Lung (tissue), 11 donors: ENCODE measurements at regions not wholly inside any gene's neighbourhood (a gene's known extent, or its start where the extent isn't known, plus 50 kb on each side); places are given as distances from the start of the nearest gene placed in this dataset.

Source experiments
- ATAC-seq: fragments of 200-7000 bp; cut with Tn5 transposase; one replicate; pipeline ENCODE4 v1.9.1; 2020; ENCODE audit warnings: moderate number of reproducible peaks; ENCODE audit not compliant: insufficient read depth, low FRiP score
- DNase-seq, 3 donors: peaks; one replicate each; pipeline ENCODE4 v3.0.0-alpha.2; 2013 to 2017
- H3K27ac ChIP-seq, 2 donors: one replicate each; pipeline ENCODE4 v1.5.1; 2013; ENCODE audit warnings: mild to moderate bottlenecking in 2 of 2, moderate library complexity in 2 of 2, control low read depth in 1 of 2, inconsistent platforms in 1 of 2, low read depth in 1 of 2, low read length in 1 of 2
- H3K27me3 ChIP-seq, 3 donors: one replicate each; pipeline ENCODE4 v1.5.1; 2013; ENCODE audit warnings: low read length in 2 of 3; ENCODE audit not compliant: control insufficient read depth in 3 of 3, insufficient read depth in 3 of 3
- H3K36me3 ChIP-seq, 4 donors: one replicate each; pipeline ENCODE4 v1.5.1; 2013; ENCODE audit warnings: low read length in 4 of 4, mild to moderate bottlenecking in 1 of 4, moderate library complexity in 1 of 4; ENCODE audit not compliant: control insufficient read depth in 4 of 4, insufficient read depth in 4 of 4
- H3K4me1 ChIP-seq, 5 donors: one replicate each; pipeline ENCODE4 v1.5.1; 2013; ENCODE audit warnings: low read length in 5 of 5, mild to moderate bottlenecking in 2 of 5, moderate library complexity in 1 of 5; ENCODE audit not compliant: control insufficient read depth in 5 of 5, insufficient read depth in 5 of 5
- H3K4me3 ChIP-seq: one replicate; pipeline ENCODE4 v1.5.1; 2013; ENCODE audit warnings: mild to moderate bottlenecking, control low read depth, moderate library complexity
- H3K9ac ChIP-seq, 2 donors: one replicate each; pipeline ENCODE4 v1.5.1; 2013; ENCODE audit warnings: low read length in 2 of 2, control low read depth in 1 of 2; ENCODE audit not compliant: insufficient read depth in 1 of 2
- H3K9me3 ChIP-seq, 4 donors: one replicate each; pipeline ENCODE4 v1.5.1; 2013; ENCODE audit warnings: low read length in 3 of 4, mild to moderate bottlenecking in 1 of 4, moderate library complexity in 1 of 4; ENCODE audit not compliant: control insufficient read depth in 4 of 4, insufficient read depth in 3 of 4
- CTCF ChIP-seq: IDR thresholded peaks from 2 replicates; pipeline ENCODE4 v1.5.1; 2012; ENCODE audit warnings: mild to moderate bottlenecking; ENCODE audit errors: control extremely low read depth, extremely low read depth
- WGBS, 2 donors: extraction: QIAGEN DNeasy Blood & Tissue Kit; methylation state at CpG; one replicate each; pipeline ENCODE4 v1.1.7; 2013; 5-methylcytosine and 5-hydroxymethylcytosine counted together
- donor health status: control.
- donor health status: control.
- donor health status: Bipolar disorder and iron deficiency.
- donor health status: healthy.
- donor health status: DM: yes; HTN: yes; CAD: no.

GRCh38 chr16:59170099-59170712 lies 436.1 kb upstream of the GOT2 start:
- Histone ChIP-seq H3K36me3 (no peaks in the 10 kb centered on the region), H3K4me1 (peaks cover 0 to 3% (median 0%) of the 10 kb centered on the region in 5 donors), H3K27me3 (no peaks in the 10 kb centered on the region), H3K9ac (no peak overlapping the region), H3K4me3 (no peak overlapping the region), H3K9me3 (peaks cover 0 to under 1% (median 0%) of the 10 kb centered on the region in 4 donors), H3K27ac (no peak overlapping the region)
- ATAC-seq (no peak), DNase-seq (peak in 2 of 3 donors; percentile 25 to 32)
- 52 to 60% methylated on average over 10 of the region's 10 CpGs for WGBS, 2 donors
- TF ChIP-seq CTCF: no peak

- H3K27me3 ChIP-seq: no peaks in the 10 kb centered on the region
- no peak overlapping the region for H3K27ac ChIP-seq
- H3K4me3 ChIP-seq: no peak overlapping the region
- peak in 1 of 3 donors; percentile 12 for DNase-seq
- H3K9ac ChIP-seq: no peak overlapping the region
- 52 to 69% methylated on average over 4 of the region's 4 CpGs for WGBS, 2 donors
- H3K4me1 ChIP-seq: peaks cover 0 to 3% (median 0%) of the 10 kb centered on the region in 5 donors
- no peak for ATAC-seq
- peaks cover 0 to 2% (median 0%) of the 10 kb centered on the region in 4 donors for H3K9me3 ChIP-seq
- TF ChIP-seq CTCF: no peak
- no peaks in the 10 kb centered on the region for H3K36me3 ChIP-seq
Measured at GRCh38 chr16:59169168-59169567, 435.1 kb upstream of the GOT2 start.

- H3K4me1 ChIP-seq: peaks cover 0 to 3% (median 0%) of the 10 kb centered on the region in 5 donors
- H3K27ac ChIP-seq: no peak overlapping the region
- no peak for TF ChIP-seq CTCF
- H3K9me3 ChIP-seq: peaks cover 0 to 2% (median 0%) of the 10 kb centered on the region in 4 donors
- H3K4me3 ChIP-seq: no peak overlapping the region
- no peaks in the 10 kb centered on the region for H3K36me3 ChIP-seq
- no peaks in the 10 kb centered on the region for H3K27me3 ChIP-seq
- 39 to 65% methylated on average over 3 of the region's 3 CpGs for WGBS, 2 donors
- H3K9ac ChIP-seq: no peak overlapping the region
- ATAC-seq (no peak), DNase-seq (peak in 2 of 3 donors; percentile 30 to 57)
Measured at GRCh38 chr16:59168461-59169114, 434.5 kb upstream of the GOT2 start.
